ENCODE measurements at regions not wholly inside any gene's neighbourhood (a gene's known extent, or its start where the extent isn't known, plus 50 kb on each side); places are given as distances from the start of the nearest gene placed in this dataset.

DNA sequence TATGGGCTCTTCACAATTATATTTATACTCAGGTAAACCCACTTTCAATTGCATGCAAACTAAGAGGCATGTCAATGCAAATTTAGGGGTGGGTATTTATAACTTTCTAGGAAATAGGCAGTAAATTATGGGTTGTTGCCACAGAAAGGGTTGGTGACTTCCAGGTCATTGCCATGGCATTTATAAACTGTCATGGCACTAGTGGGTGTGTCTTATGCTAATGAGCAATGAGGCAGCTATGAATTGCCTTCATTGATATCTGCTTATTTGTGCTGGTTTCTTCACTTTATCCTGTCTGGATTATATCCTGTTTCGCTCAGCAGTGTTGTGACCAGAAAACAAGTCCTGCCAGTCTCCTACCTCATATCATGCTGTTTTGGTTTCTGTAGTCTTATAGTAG, 597.3 kb upstream of the DAB2 start:
- H3K4me3 ChIP-seq (ENCODE audit: low read length) = no peak overlapping the region
- H3K27ac ChIP-seq (ENCODE audit: low read length) = no peak overlapping the region
- H2AFZ ChIP-seq (ENCODE audit: low read depth, low read length) = no peak overlapping the region
- TF ChIP-seq, protein P1, sequence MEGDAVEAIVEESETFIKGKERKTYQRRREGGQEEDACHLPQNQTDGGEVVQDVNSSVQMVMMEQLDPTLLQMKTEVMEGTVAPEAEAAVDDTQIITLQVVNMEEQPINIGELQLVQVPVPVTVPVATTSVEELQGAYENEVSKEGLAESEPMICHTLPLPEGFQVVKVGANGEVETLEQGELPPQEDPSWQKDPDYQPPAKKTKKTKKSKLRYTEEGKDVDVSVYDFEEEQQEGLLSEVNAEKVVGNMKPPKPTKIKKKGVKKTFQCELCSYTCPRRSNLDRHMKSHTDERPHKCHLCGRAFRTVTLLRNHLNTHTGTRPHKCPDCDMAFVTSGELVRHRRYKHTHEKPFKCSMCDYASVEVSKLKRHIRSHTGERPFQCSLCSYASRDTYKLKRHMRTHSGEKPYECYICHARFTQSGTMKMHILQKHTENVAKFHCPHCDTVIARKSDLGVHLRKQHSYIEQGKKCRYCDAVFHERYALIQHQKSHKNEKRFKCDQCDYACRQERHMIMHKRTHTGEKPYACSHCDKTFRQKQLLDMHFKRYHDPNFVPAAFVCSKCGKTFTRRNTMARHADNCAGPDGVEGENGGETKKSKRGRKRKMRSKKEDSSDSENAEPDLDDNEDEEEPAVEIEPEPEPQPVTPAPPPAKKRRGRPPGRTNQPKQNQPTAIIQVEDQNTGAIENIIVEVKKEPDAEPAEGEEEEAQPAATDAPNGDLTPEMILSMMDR (IDR thresholded peaks at IDR 0.05; ENCODE audit: low read depth, low read length) = no peak
- TF ChIP-seq EZH2phosphoT487 (IDR thresholded peaks at IDR 0.05; ENCODE audit: low read depth) = no peak
- no peaks in the 10 kb centered on the region for H3K27me3 ChIP-seq (ENCODE audit: low read depth, low read length)
- no peaks in the 10 kb centered on the region for H4K20me1 ChIP-seq (ENCODE audit: insufficient read depth, low read length)
- H3K4me1 ChIP-seq (ENCODE audit: low read length) = peaks cover under 1% of the 10 kb centered on the region; the same call in 1 of the 2 replicates
- no peak overlapping the region for H3K4me2 ChIP-seq (ENCODE audit: low read length)
- H3K9ac ChIP-seq (ENCODE audit: low read length) = no peak overlapping the region
- H3K9me3 ChIP-seq (ENCODE audit: insufficient read depth, low read length) = no peaks in the 10 kb centered on the region
- no peaks in the 10 kb centered on the region for H3K36me3 ChIP-seq (replicated peaks; ENCODE audit: low read depth, low read length)
- H3K79me2 ChIP-seq (ENCODE audit: low read length) = no peaks in the 10 kb centered on the region

DNA sequence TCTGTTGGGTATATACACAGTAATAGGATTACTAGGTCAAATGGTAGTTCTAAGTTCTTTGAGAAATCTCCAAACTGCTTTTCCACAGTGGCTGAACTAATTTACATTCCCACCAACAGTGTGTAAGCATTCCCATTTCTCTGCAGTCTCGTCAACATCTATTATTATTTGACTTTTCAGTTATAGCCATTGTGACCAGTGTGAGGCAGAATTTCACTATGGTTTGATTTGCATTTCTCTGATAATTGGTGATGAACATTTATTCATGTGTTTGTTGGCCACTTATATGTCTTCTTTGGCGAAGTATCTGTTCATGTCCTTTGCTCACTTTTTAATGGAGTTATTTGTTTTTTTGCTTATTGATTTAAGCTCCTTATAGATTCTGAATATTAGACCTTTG, 596.2 kb upstream of the DAB2 start:
- no peak overlapping the region for H2AFZ ChIP-seq (ENCODE audit: low read depth, low read length)
- H3K27me3 ChIP-seq (ENCODE audit: low read depth, low read length) = no peaks in the 10 kb centered on the region
- no peaks in the 10 kb centered on the region for H4K20me1 ChIP-seq (ENCODE audit: insufficient read depth, low read length)
- no peaks in the 10 kb centered on the region for H3K9me3 ChIP-seq (ENCODE audit: insufficient read depth, low read length)
- no peak overlapping the region for H3K9ac ChIP-seq (ENCODE audit: low read length)
- no peak overlapping the region for H3K4me3 ChIP-seq (ENCODE audit: low read length)
- TF ChIP-seq, protein P1 (IDR thresholded peaks at IDR 0.05; ENCODE audit: low read depth, low read length) = no peak
- no peak for TF ChIP-seq EZH2phosphoT487 (IDR thresholded peaks at IDR 0.05; ENCODE audit: low read depth)
- H3K27ac ChIP-seq (ENCODE audit: low read length) = no peak overlapping the region
- H3K4me1 ChIP-seq (ENCODE audit: low read length) = no peaks in the 10 kb centered on the region
- H3K36me3 ChIP-seq (replicated peaks; ENCODE audit: low read depth, low read length) = no peaks in the 10 kb centered on the region
- no peak overlapping the region for H3K4me2 ChIP-seq (ENCODE audit: low read length)
- H3K79me2 ChIP-seq (ENCODE audit: low read length) = no peaks in the 10 kb centered on the region

DNA sequence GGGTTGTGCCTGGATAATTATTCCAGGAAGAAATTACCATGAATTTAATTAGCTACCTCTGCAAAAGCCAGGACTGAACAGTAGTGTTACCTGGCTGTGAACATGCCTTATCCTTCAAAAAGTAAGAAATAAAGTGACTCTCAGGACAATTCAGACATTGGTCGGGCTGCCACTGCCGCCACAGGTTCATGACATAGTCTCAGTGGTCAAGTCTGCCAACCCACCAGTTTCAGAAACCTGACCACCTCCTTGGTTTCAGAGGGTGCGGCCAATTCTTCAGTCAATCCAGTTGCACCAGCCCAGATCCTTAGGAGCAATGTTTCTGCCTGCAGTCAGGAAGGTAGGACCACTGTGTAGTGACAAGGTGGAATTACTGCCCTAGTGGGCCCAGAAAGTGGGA, 593.1 kb upstream of the DAB2 start:
- no peak overlapping the region for H2AFZ ChIP-seq (ENCODE audit: low read depth, low read length)
- no peak overlapping the region for H3K27ac ChIP-seq (ENCODE audit: low read length)
- H3K79me2 ChIP-seq (ENCODE audit: low read length) = no peaks in the 10 kb centered on the region
- no peak overlapping the region for H3K9ac ChIP-seq (ENCODE audit: low read length)
- no peaks in the 10 kb centered on the region for H4K20me1 ChIP-seq (ENCODE audit: insufficient read depth, low read length)
- H3K4me3 ChIP-seq (ENCODE audit: low read length) = no peak overlapping the region
- no peak overlapping the region for H3K4me2 ChIP-seq (ENCODE audit: low read length)
- H3K4me1 ChIP-seq (ENCODE audit: low read length) = no peaks in the 10 kb centered on the region
- H3K9me3 ChIP-seq (ENCODE audit: insufficient read depth, low read length) = no peaks in the 10 kb centered on the region
- no peaks in the 10 kb centered on the region for H3K27me3 ChIP-seq (ENCODE audit: low read depth, low read length)
- TF ChIP-seq, protein P1 (IDR thresholded peaks at IDR 0.05; ENCODE audit: low read depth, low read length) = no peak
- TF ChIP-seq EZH2phosphoT487 (IDR thresholded peaks at IDR 0.05; ENCODE audit: low read depth) = no peak
- H3K36me3 ChIP-seq (replicated peaks; ENCODE audit: low read depth, low read length) = no peaks in the 10 kb centered on the region

DNA sequence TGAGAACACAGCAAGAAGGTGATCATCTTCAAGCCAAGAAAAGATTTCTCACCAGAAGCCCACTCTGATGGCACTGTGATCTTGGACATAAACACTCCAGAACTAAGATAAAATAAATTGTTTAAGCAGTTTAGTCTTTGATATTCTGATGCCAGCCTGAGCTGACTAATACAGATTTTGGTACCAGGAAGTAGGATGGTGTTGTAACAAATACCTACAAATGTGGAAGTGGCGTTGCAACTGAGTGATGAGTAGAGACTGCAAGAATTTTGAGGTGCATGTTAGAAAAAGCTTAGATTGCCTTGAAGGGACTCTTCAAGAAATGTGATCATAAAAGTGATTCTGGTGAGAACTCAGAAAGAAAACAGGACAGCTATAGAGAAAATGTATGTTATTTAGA, 592.4 kb upstream of the DAB2 start:
- Histone ChIP-seq H3K27me3 (ENCODE audit: low read depth, low read length) (no peaks in the 10 kb centered on the region), H2AFZ (ENCODE audit: low read depth, low read length) (no peak overlapping the region), H4K20me1 (ENCODE audit: insufficient read depth, low read length) (no peaks in the 10 kb centered on the region), H3K27ac (ENCODE audit: low read length) (no peak overlapping the region), H3K9me3 (ENCODE audit: insufficient read depth, low read length) (no peaks in the 10 kb centered on the region), H3K79me2 (ENCODE audit: low read length) (no peaks in the 10 kb centered on the region), H3K4me2 (ENCODE audit: low read length) (no peak overlapping the region), H3K36me3 (replicated peaks; ENCODE audit: low read depth, low read length) (no peaks in the 10 kb centered on the region), H3K4me1 (ENCODE audit: low read length) (no peaks in the 10 kb centered on the region), H3K4me3 (ENCODE audit: low read length) (no peak overlapping the region), H3K9ac (ENCODE audit: low read length) (no peak overlapping the region)
- TF ChIP-seq EZH2phosphoT487 (IDR thresholded peaks at IDR 0.05; ENCODE audit: low read depth) = no peak
- TF ChIP-seq, protein P1 (IDR thresholded peaks at IDR 0.05; ENCODE audit: low read depth, low read length) = no peak

Data from OCI-LY3 (cell line).